ENCODE measurements at regions not wholly inside any gene's neighbourhood (a gene's known extent, or its start where the extent isn't known, plus 50 kb on each side); places are given as distances from the start of the nearest gene placed in this dataset.
"Not testable (repeated sequence)": the region's sequence is repeated elsewhere in the genome, so short reads cannot be mapped to it uniquely, and the experiment has no call there.

DNA sequence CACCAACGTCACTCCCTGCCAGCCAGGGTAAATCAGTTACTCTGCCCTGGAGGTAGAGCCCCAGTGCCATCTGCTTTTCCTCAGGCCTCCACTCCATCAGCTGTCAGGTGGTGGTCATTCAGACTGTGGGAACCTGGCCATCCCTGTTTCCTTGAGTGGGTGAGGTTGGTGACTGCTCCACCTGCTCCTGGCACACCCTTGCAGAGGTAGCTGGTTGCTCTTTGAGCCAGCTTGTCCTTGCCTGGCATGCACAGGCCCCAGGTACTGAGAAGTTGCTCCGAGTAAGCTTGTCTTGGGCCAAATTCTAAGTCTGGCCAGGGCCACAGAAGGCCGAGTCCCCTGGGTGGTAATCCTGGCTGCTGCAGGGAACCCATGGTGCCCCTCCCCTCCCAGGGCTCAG is 248.3 kb downstream of the CWH43 start:
- peaks cover 19% of the 10 kb centered on the region for H3K9me3 ChIP-seq (ENCODE audit: control insufficient read depth, low read depth, low read length)
- H3K4me1 ChIP-seq (ENCODE audit: control insufficient read depth, low read depth, low read length); H3K4me3 ChIP-seq (ENCODE audit: low read length); H3K9ac ChIP-seq (ENCODE audit: low read length); H3K36me3 ChIP-seq (ENCODE audit: control insufficient read depth, low read depth, low read length); H3K27me3 ChIP-seq (ENCODE audit: control insufficient read depth, insufficient read depth, low read length); H3K27ac ChIP-seq (ENCODE audit: low read length): not testable (repeated sequence)

DNA sequence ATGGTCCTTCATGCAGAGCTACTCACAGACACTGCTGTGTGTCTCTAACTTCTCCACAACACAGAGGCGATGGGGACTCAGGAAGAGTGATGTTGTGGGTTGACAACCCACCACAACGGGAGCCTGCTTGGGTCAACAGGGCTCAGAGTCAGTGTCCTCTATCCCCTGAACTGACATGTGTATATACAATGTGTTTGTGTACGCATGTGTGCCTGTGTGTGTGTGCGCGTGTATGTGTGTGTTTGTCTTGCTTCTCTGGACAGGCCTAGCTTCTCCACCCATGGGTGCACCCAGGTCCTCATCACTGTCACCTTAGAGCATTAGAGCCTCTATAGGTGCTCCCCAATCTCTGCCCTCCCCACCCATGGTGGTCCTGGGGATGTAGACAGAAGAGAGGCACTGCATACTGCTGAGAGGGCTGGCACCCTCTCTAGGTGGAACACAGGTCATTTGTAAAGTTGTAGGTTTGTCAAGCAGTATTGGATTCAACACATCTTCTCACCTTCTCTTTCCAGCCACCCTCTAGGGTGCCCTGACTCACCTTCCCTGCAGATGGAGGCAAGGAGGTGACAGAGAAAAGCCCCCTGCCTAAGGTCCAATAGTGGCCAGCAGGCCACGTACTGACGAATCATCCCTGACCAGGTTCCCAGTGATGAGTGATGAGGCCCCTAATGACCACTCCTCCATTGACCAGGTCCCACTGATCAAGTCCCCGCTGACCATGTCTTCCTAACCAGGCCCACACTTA is 249.5 kb downstream of the CWH43 start:
- peaks cover 21% of the 10 kb centered on the region for H3K9me3 ChIP-seq (ENCODE audit: control insufficient read depth, low read depth, low read length)
- H3K9ac ChIP-seq (ENCODE audit: low read length); H3K36me3 ChIP-seq (ENCODE audit: control insufficient read depth, low read depth, low read length); H3K27ac ChIP-seq (ENCODE audit: low read length); H3K4me3 ChIP-seq (ENCODE audit: low read length); H3K4me1 ChIP-seq (ENCODE audit: control insufficient read depth, low read depth, low read length); H3K27me3 ChIP-seq (ENCODE audit: control insufficient read depth, insufficient read depth, low read length): not testable (repeated sequence)

DNA sequence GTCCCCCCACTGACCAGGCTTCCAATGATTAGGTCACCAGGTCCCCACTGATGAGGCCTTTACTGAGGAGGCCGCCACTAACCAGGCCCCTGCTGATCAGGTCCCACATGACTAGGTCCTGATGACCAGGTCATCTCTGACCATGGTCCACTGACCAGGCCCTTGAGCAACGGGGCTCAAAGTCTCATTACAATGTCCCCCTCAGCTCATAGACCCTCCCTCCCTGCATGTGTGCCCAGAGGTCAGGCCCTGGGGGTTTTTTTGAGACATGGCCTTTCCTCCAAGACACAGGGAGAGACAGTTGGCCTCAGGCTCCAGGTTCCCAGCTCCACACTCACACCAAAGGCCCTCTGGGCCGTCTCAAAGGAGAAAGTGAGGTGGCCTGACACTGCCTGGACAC is 250.4 kb downstream of the CWH43 start:
- not testable (repeated sequence) for H3K4me1 ChIP-seq (ENCODE audit: control insufficient read depth, low read depth, low read length); H3K27ac ChIP-seq (ENCODE audit: low read length); H3K9ac ChIP-seq (ENCODE audit: low read length); H3K4me3 ChIP-seq (ENCODE audit: low read length); H3K27me3 ChIP-seq (ENCODE audit: control insufficient read depth, insufficient read depth, low read length); H3K36me3 ChIP-seq (ENCODE audit: control insufficient read depth, low read depth, low read length)
- peaks cover 21% of the 10 kb centered on the region for H3K9me3 ChIP-seq (ENCODE audit: control insufficient read depth, low read depth, low read length)

DNA sequence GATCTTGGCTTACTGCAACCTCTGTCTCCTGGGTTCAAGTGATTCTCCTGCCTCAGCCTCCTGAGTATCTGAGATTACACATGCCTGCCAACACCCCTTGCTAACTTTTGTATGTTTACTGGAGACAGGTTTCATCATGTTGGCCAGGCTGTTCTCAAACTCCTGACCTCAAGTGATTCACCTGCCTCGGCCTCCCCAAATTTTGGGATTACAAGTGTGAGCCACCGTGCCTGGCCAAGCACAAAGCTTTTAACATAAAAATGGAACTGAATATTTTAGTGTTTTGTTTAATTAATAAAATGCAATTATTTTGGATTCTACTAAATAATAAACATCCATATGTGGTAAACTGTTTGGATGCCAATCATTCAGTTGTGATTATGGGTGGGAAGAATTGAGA is 255.2 kb downstream of the CWH43 start:
- H3K9me3 ChIP-seq (ENCODE audit: control insufficient read depth, low read depth, low read length), result peaks cover 21% of the 10 kb centered on the region
- H3K27me3 ChIP-seq (ENCODE audit: control insufficient read depth, insufficient read depth, low read length); H3K4me1 ChIP-seq (ENCODE audit: control insufficient read depth, low read depth, low read length): not testable (repeated sequence)

DNA sequence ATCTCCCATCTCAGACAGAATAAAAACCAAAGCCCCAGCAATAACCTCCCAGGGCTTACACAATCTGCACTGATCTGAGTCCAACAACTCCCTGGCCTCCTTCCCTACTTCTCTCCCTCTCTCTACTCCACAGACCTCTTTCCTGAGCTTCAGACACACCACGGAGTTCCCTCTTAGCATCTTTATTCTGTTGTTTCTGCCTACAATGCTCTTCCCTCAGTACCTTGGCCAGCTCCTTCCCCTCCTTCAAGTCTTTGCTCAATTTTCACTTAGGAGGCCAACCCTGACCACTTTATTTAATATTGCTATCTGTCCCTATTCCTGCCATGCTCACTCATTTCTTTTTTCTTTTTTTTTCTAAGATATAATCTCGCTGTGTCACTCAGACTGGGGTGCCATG is 276.7 kb downstream of the CWH43 start:
- not testable (repeated sequence) for H3K9ac ChIP-seq (ENCODE audit: low read length); H3K4me3 ChIP-seq (ENCODE audit: low read length); H3K27ac ChIP-seq (ENCODE audit: low read length); H3K36me3 ChIP-seq (ENCODE audit: control insufficient read depth, low read depth, low read length); H3K9me3 ChIP-seq (ENCODE audit: control insufficient read depth, low read depth, low read length); H3K27me3 ChIP-seq (ENCODE audit: control insufficient read depth, insufficient read depth, low read length); H3K4me1 ChIP-seq (ENCODE audit: control insufficient read depth, low read depth, low read length)

More for the DNA sequence above, 255.2 kb downstream of the CWH43 start:
- not testable (repeated sequence) for H3K4me3 ChIP-seq (ENCODE audit: low read length); H3K36me3 ChIP-seq (ENCODE audit: control insufficient read depth, low read depth, low read length); H3K27ac ChIP-seq (ENCODE audit: low read length); H3K9ac ChIP-seq (ENCODE audit: low read length)

DNA sequence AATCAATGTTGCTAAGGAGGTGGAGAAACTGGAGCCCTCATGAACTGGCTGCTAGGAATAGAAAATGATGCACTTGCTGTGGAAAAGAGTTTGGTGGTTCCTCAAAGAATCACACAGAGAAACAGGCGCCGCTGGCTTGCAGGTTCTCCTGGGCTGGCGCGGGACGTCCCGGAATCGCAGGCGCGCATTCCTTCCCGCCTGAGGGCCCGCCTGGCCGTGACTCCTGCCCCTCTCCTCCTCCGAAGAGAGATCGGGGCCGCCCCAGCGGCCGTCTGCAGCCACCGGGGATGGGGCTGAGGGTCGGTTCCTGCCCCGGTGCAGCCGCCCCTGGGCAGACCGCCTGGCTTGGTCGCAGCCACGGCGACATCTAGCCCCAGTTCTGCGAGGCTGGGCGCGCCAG is 284.4 kb downstream of the CWH43 start:
- H3K4me3 ChIP-seq (ENCODE audit: low read length); H3K27ac ChIP-seq (ENCODE audit: low read length); H3K4me1 ChIP-seq (ENCODE audit: control insufficient read depth, low read depth, low read length); H3K27me3 ChIP-seq (ENCODE audit: control insufficient read depth, insufficient read depth, low read length); H3K36me3 ChIP-seq (ENCODE audit: control insufficient read depth, low read depth, low read length); H3K9ac ChIP-seq (ENCODE audit: low read length); H3K9me3 ChIP-seq (ENCODE audit: control insufficient read depth, low read depth, low read length): not testable (repeated sequence)

DNA sequence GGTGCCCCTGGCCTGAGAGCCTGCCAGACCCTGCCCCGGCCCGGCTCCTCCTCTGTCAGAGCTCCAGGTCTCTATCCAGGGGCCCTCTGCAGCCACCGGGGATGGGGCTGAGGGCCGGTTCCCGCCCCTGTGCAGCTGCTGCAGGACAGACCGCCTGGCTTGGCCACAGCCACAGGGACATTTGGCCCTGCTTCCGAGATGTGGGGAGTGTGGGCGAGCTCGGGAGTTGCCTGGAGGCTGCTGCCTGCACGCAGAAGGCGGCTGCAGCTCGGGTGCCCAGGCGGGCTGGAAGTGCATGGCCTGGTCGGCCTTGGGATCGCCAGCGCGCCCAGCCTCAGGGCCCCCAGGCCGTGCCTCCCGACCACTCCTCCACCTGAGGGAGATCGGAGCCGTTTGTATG is 284.8 kb downstream of the CWH43 start:
- not testable (repeated sequence) for H3K4me1 ChIP-seq (ENCODE audit: control insufficient read depth, low read depth, low read length); H3K36me3 ChIP-seq (ENCODE audit: control insufficient read depth, low read depth, low read length); H3K27ac ChIP-seq (ENCODE audit: low read length); H3K9me3 ChIP-seq (ENCODE audit: control insufficient read depth, low read depth, low read length); H3K9ac ChIP-seq (ENCODE audit: low read length); H3K27me3 ChIP-seq (ENCODE audit: control insufficient read depth, insufficient read depth, low read length); H3K4me3 ChIP-seq (ENCODE audit: low read length)

DNA sequence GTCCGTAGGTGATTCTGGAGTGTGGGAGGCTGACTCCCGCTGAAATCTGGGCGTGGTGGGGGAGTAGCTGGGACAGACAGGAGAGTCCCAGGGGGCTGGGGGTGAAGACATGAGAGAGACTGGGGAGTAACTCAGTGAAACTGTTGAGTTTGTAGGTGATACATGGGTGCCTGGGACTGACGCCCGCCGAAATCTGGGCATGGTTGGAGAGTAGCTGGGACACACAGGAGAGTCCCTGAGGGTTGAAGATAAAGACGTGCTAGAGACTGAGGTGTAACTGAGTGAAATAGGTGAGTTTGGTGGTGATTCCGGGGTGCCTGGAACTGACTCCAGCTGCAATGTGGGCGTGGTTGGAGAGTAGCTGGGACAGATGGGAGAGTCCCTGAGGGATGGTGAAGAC is 299.8 kb downstream of the CWH43 start:
- H3K4me1 ChIP-seq (ENCODE audit: control insufficient read depth, low read depth, low read length); H3K27me3 ChIP-seq (ENCODE audit: control insufficient read depth, insufficient read depth, low read length); H3K36me3 ChIP-seq (ENCODE audit: control insufficient read depth, low read depth, low read length); H3K9ac ChIP-seq (ENCODE audit: low read length); H3K27ac ChIP-seq (ENCODE audit: low read length); H3K4me3 ChIP-seq (ENCODE audit: low read length): not testable (repeated sequence)
- peaks cover 17% of the 10 kb centered on the region for H3K9me3 ChIP-seq (ENCODE audit: control insufficient read depth, low read depth, low read length)

DNA sequence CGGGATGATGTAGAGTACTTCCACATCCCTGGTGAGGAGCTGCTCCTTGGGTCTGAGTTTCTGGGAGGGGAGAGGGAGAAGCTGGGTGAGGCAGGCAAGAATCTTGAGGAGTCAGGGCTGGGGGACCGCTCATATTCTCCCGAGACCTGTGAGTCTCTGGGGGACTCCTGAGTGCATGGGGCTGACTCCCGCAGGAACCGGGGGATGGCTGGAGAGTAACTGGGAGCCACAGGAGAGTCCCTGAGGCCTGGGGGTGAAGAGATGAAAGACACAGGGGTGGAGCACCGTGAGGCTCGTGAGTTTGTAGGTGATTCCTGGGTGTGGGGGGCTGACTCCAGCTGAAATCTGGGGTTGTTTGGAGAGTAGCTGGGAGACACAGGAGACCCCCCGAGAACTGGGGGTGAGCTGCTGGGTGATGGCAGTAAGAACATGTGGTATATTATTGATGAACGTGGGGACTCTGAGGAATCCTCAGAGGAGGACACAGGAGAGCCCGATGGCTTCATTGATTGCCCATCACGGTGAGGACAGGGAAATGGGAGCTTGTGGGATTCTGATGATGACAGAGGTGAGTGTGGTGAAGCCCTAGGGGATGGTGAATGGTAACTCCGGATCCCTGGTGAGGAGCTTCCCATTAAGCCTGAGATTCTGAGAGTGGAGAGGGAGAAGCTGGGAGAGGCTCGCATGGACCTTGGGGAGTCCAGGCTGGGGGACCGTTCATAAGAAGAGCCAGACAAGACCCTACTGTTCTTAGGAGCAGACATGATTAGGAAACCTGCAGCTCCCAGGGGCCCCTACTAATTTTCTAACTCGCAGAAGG is 301.1 kb downstream of the CWH43 start:
- H3K4me3 ChIP-seq (ENCODE audit: low read length); H3K4me1 ChIP-seq (ENCODE audit: control insufficient read depth, low read depth, low read length); H3K9ac ChIP-seq (ENCODE audit: low read length); H3K36me3 ChIP-seq (ENCODE audit: control insufficient read depth, low read depth, low read length); H3K27me3 ChIP-seq (ENCODE audit: control insufficient read depth, insufficient read depth, low read length); H3K27ac ChIP-seq (ENCODE audit: low read length): not testable (repeated sequence)
- H3K9me3 ChIP-seq (ENCODE audit: control insufficient read depth, low read depth, low read length), result peaks cover 17% of the 10 kb centered on the region

DNA sequence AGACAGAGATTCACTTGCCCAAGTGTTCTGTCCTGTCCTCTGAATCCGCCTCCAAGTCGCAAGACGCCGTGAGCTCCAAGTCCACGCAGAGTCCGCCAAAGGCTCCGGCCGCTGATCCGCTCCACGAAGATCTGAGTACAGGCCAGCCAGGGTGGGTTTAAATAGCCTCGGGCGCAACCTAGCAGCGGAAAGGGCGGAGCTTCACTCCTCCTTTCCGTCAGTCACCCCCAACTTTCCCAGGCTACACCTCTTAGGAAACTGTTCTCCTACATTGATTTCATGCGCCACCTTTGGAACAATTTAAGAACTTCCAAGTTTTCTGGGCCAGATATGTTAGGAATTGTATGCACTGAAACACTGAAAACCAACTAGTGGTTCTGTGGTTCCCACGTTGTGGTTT is 301.8 kb downstream of the CWH43 start:
- H3K27ac ChIP-seq (ENCODE audit: low read length); H3K4me1 ChIP-seq (ENCODE audit: control insufficient read depth, low read depth, low read length); H3K36me3 ChIP-seq (ENCODE audit: control insufficient read depth, low read depth, low read length); H3K4me3 ChIP-seq (ENCODE audit: low read length); H3K9ac ChIP-seq (ENCODE audit: low read length); H3K27me3 ChIP-seq (ENCODE audit: control insufficient read depth, insufficient read depth, low read length): not testable (repeated sequence)
- peaks cover 17% of the 10 kb centered on the region for H3K9me3 ChIP-seq (ENCODE audit: control insufficient read depth, low read depth, low read length)

DNA sequence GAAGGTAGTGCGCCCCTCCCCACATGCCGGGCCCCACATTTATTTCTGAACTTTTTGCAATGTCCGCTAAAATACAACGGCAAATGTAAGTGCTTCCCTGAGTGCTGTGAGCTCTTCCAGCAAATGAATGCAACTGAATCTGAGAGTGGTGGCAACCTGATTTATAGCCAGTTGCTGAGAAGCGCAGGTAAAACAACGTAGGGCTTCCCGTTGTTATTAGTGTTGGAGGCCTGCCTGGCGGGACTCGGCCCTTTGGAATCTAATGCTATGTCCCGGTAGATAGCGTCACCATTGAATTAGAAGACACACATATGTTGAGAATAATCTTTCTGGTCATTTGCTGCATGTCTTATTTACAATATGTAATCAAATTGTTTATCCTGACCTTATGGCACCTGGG is 302.7 kb downstream of the CWH43 start:
- not testable (repeated sequence) for H3K27me3 ChIP-seq (ENCODE audit: control insufficient read depth, insufficient read depth, low read length); H3K27ac ChIP-seq (ENCODE audit: low read length); H3K9ac ChIP-seq (ENCODE audit: low read length); H3K36me3 ChIP-seq (ENCODE audit: control insufficient read depth, low read depth, low read length); H3K4me1 ChIP-seq (ENCODE audit: control insufficient read depth, low read depth, low read length); H3K4me3 ChIP-seq (ENCODE audit: low read length)
- peaks cover 17% of the 10 kb centered on the region for H3K9me3 ChIP-seq (ENCODE audit: control insufficient read depth, low read depth, low read length)

DNA sequence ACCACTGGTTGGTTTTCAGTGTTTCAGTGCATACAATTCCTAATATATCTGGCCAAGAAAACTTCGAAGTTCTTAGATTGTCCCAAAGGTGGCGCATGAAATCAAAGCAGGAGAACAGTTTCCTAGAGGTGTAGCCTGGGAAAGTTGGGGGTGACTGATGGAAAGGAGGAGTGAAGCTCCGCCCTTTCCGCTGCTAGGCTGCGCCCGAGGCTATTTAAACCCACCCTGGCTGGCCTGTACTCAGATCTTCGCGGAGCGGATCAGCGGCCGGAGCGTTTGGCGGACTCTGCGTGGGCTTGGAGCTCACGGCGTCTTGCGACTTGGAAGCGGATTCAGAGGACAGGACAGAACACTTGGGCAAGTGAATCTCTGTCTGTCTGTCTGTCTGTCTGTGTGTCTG is 328.7 kb downstream of the CWH43 start:
- H3K4me1 ChIP-seq (ENCODE audit: control insufficient read depth, low read depth, low read length); H3K27ac ChIP-seq (ENCODE audit: low read length); H3K36me3 ChIP-seq (ENCODE audit: control insufficient read depth, low read depth, low read length); H3K4me3 ChIP-seq (ENCODE audit: low read length); H3K27me3 ChIP-seq (ENCODE audit: control insufficient read depth, insufficient read depth, low read length); H3K9ac ChIP-seq (ENCODE audit: low read length): not testable (repeated sequence)
- peaks cover 19% of the 10 kb centered on the region for H3K9me3 ChIP-seq (ENCODE audit: control insufficient read depth, low read depth, low read length)

Measured in iPS-18a (cell line).